ENCODE measurements at regions not wholly inside any gene's neighbourhood (a gene's known extent, or its start where the extent isn't known, plus 50 kb on each side); places are given as distances from the start of the nearest gene placed in this dataset.

- Histone ChIP-seq H3K36me3 (ENCODE audit: control insufficient read depth in 2 of 2, extremely low read depth in 1 of 2, insufficient read depth in 2 of 2, low read length in 2 of 2) (no peaks in the 10 kb centered on the region), H3K4me2 (ENCODE audit: insufficient read depth, low read length) (no peak overlapping the region), H3K9ac (replicated peaks; ENCODE audit: extremely low read depth, insufficient read depth, low read length) (no peak overlapping the region), H3K27ac (ENCODE audit: insufficient read depth, low read depth, low read length) (no peak overlapping the region), H3K79me2 (ENCODE audit: control insufficient read depth, insufficient read depth, low read length) (no peaks in the 10 kb centered on the region), H3K9me3 (replicated peaks; ENCODE audit: control insufficient read depth, insufficient read depth, low read length) (peaks cover 5% of the 10 kb centered on the region), H2AFZ (ENCODE audit: low read depth, low read length) (no peak overlapping the region), H4K20me1 (replicated peaks; ENCODE audit: control insufficient read depth, extremely low read depth, insufficient read depth, low read length) (no peaks in the 10 kb centered on the region), H3K4me3 (replicated peaks in 1 of 3; ENCODE audit: insufficient read depth in 1 of 3, low read depth in 1 of 3, low read length in 3 of 3) (no peak overlapping the region), H3K9me1 (replicated peaks; ENCODE audit: control insufficient read depth, extremely low read depth, insufficient read depth, low read length) (no peaks in the 10 kb centered on the region), H3K27me3 (ENCODE audit: control insufficient read depth in 2 of 2, insufficient read depth in 2 of 2, low read length in 2 of 2) (no peaks in the 10 kb centered on the region), H3K4me1 (ENCODE audit: control insufficient read depth, extremely low read depth, insufficient read depth, low read length) (no peaks in the 10 kb centered on the region)
- no peak for FAIRE-seq
- no peak for DNase-seq (ENCODE audit: low read depth, low spot score)
- dilution Hi-C loops (cut with MboI; ENCODE audit: extremely low pct_ligation_motif_present, low sequenced_read_pairs) (no loop called here), intact Hi-C loops (cut with micrococcal nuclease) (no loop called here)
- ChIA-PET POLR2A (no interaction called here), CTCF (no interaction called here)
- no peak for TF ChIP-seq POLR2A (IDR thresholded peaks at IDR 0.05; ENCODE audit: low read depth, low read length)
- BruUV-seq (replicated peaks) = no TSS peak
Measured at GRCh38 chr2:115910270-115910669, 1467.8 kb downstream of the DPP10 start.

GRCh38 chr2:115913921-115914320, 1471.5 kb downstream of the DPP10 start:
- no peak for TF ChIP-seq GATA2 (IDR thresholded peaks at IDR 0.05; ENCODE audit: insufficient read depth, insufficient read length, low read depth, low read length)
- no peak for TF ChIP-seq MAX (IDR thresholded peaks at IDR 0.05; ENCODE audit: insufficient read depth, insufficient read length)
- TF ChIP-seq POLR2A (IDR thresholded peaks at IDR 0.05; ENCODE audit: low read depth, low read length) = no peak
- TF ChIP-seq JUN (IDR thresholded peaks at IDR 0.05; ENCODE audit: borderline replicate concordance, insufficient read depth, insufficient read length, low read depth) = no peak
- no peak for TF ChIP-seq FOS (IDR thresholded peaks at IDR 0.05; ENCODE audit: borderline replicate concordance, insufficient read depth, low read length)
- TF ChIP-seq MYC (IDR thresholded peaks at IDR 0.05; ENCODE audit: low read depth, low read length) = no peak
- TF ChIP-seq POLR2AphosphoS5 (IDR thresholded peaks at IDR 0.05; ENCODE audit: insufficient read depth, low read depth, low read length) = no peak
- TF ChIP-seq CTCF (IDR thresholded peaks at IDR 0.05; ENCODE audit: extremely low read depth in 1 of 2, insufficient read depth in 1 of 2, low read depth in 1 of 2, low read length in 2 of 2) = no peak
- TF ChIP-seq EZH2 (IDR thresholded peaks at IDR 0.05; ENCODE audit: borderline replicate concordance, low read depth, low read length, severe bottlenecking) = no peak
- Histone ChIP-seq H3K36me3 (ENCODE audit: control insufficient read depth in 2 of 2, extremely low read depth in 1 of 2, insufficient read depth in 2 of 2, low read length in 2 of 2) (no peaks in the 10 kb centered on the region), H3K79me2 (ENCODE audit: control insufficient read depth, insufficient read depth, low read length) (no peaks in the 10 kb centered on the region), H3K9me3 (replicated peaks; ENCODE audit: control insufficient read depth, insufficient read depth, low read length) (peaks cover 5% of the 10 kb centered on the region), H3K27ac (ENCODE audit: insufficient read depth, low read depth, low read length) (no peak overlapping the region), H3K27me3 (ENCODE audit: control insufficient read depth in 2 of 2, insufficient read depth in 2 of 2, low read length in 2 of 2) (no peaks in the 10 kb centered on the region), H3K4me1 (ENCODE audit: control insufficient read depth, extremely low read depth, insufficient read depth, low read length) (no peaks in the 10 kb centered on the region), H2AFZ (ENCODE audit: low read depth, low read length) (no peak overlapping the region), H3K9ac (replicated peaks; ENCODE audit: extremely low read depth, insufficient read depth, low read length) (no peak overlapping the region), H3K9me1 (replicated peaks; ENCODE audit: control insufficient read depth, extremely low read depth, insufficient read depth, low read length) (no peaks in the 10 kb centered on the region), H3K4me3 (replicated peaks in 1 of 3; ENCODE audit: insufficient read depth in 1 of 3, low read depth in 1 of 3, low read length in 3 of 3) (no peak overlapping the region), H3K4me2 (ENCODE audit: insufficient read depth, low read length) (no peak overlapping the region), H4K20me1 (replicated peaks; ENCODE audit: control insufficient read depth, extremely low read depth, insufficient read depth, low read length) (no peaks in the 10 kb centered on the region)
- ChIA-PET CTCF (no interaction called here), POLR2A (no interaction called here)
- no peak for DNase-seq (ENCODE audit: low read depth, low spot score)
- intact Hi-C loops (cut with micrococcal nuclease) = no loop called here
- dilution Hi-C loops (cut with MboI; ENCODE audit: extremely low pct_ligation_motif_present, low sequenced_read_pairs) = no loop called here
- no TSS peak for BruUV-seq (replicated peaks)
- no peak for FAIRE-seq
